SK-N-MC (cell line): ENCODE measurements at regions not wholly inside any gene's neighbourhood (a gene's known extent, or its start where the extent isn't known, plus 50 kb on each side); places are given as distances from the start of the nearest gene placed in this dataset.

Experiments
- DNase-seq: peaks from one replicate; pipeline ENCODE4 v3.0.0-alpha.2; 2011; ENCODE audit warnings: low read depth, low spot score
- H3K27ac ChIP-seq: fragments of 200-600 bp; sonication (generic); 2 replicates; pipeline ENCODE4 v1.5.1; 2016; ENCODE audit warnings: mixed run types
- H3K36me3 ChIP-seq: fragments of 200-600 bp; sonication (generic); 2 replicates; pipeline ENCODE4 v1.6.1; 2017; ENCODE audit warnings: antibody characterized with exemption, low read length, mixed read lengths; ENCODE audit not compliant: insufficient read depth
- H3K4me3 ChIP-seq: fragments of 200-600 bp; sonication (generic); 2 replicates; pipeline ENCODE4 v1.5.1; 2016
- H3K9ac ChIP-seq: fragments of 200-600 bp; sonication (generic); 2 replicates; pipeline ENCODE4 v1.8.0; 2017; ENCODE audit warnings: mixed run types, mixed read lengths; ENCODE audit not compliant: insufficient read length
- H3K9me3 ChIP-seq: fragments of 200-600 bp; sonication (generic); 2 replicates; pipeline ENCODE4 v1.6.1; 2017; ENCODE audit warnings: low read depth, mild to moderate bottlenecking, antibody characterized with exemption, low read length, moderate library complexity, mixed read lengths
- EZH2 ChIP-seq: fragments of 200-600 bp; sonication (generic); IDR thresholded peaks from one replicate; pipeline ENCODE4 v1.6.1; 2017; ENCODE audit warnings: antibody characterized with exemption
- FOXP2 ChIP-seq: optimal IDR thresholded peaks from 2 replicates; pipeline ENCODE3; 2011; ENCODE audit warnings: mild to moderate bottlenecking, moderate library complexity; ENCODE audit not compliant: insufficient read depth; ENCODE audit errors: extremely low read length, control extremely low read depth
- POLR2AphosphoS5 ChIP-seq: IDR thresholded peaks from 2 replicates; pipeline ENCODE4 v1.6.1; 2012; ENCODE audit warnings: mild to moderate bottlenecking, low read depth, low read length, borderline replicate concordance

DNA sequence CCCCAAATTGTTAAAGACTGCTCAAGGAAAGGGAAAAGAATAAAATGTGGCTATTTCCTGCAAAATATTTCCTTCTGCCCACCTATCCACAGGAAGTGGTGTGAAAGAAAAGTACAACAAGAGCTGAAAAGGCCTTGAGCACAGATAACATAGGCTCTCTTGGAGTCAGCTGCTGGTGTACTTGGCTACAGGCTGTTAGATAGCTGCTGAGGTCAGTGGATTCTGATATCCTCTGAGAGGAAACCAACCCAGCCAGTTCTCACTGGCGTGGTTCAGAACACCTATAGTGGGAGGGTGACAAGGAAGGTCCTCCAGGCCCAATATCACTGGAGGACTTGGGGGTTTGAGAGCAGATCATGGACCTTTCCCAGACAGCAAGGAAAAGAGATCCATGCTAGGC is 124.4 kb upstream of the GAP43 start:
- no peaks in the 10 kb centered on the region for H3K9me3 ChIP-seq
- no peak overlapping the region for H3K9ac ChIP-seq
- H3K36me3 ChIP-seq = no peaks in the 10 kb centered on the region
- no peak for DNase-seq
- TF ChIP-seq FOXP2 (no peak), POLR2AphosphoS5 (no peak), EZH2 (no peak)
- H3K27ac ChIP-seq = no peak overlapping the region
- no peak overlapping the region for H3K4me3 ChIP-seq

DNA sequence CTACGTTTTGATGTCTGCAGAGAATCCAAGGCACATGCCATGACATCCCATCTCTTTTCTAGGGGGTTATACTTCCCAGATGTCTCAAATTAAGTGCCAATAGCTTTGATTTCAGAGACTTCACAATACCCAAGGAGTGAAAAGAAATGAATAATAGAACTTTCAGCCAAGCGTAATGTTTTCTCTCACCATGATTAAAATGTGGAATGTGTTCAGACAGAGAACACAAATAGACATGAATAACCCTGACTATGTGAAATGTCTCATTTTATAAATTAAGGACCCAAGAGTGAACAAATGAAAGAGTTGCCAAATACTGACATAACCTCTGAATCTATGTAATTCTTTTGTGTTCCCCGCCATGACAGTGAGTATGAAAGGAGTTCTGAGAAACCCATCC is 123.6 kb upstream of the GAP43 start:
- no peak for TF ChIP-seq FOXP2
- no peak for TF ChIP-seq POLR2AphosphoS5
- no peak for TF ChIP-seq EZH2
- no peaks in the 10 kb centered on the region for H3K9me3 ChIP-seq

DNA sequence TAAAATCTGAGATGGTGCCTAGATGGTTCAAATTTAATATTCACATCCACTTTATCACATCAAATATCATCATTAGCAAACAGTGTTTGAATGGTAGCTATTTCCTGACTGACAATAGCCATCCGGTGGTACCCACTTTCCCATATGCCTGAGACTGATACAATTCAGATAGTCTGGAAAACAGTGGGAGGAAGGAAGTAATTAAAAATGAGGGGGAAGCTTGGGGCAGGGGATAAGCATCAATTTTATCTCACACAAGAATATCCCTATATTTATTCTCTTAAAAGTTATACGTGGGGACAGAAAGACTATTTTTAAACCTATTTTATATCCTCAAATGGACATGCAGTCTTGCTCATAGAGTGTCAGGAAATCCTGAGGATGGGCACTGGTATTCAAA is 122.5 kb upstream of the GAP43 start:
- H3K9ac ChIP-seq = no peak overlapping the region
- no peak overlapping the region for H3K4me3 ChIP-seq
- no peaks in the 10 kb centered on the region for H3K36me3 ChIP-seq
- TF ChIP-seq FOXP2 (no peak), EZH2 (no peak), POLR2AphosphoS5 (no peak)
- no peak overlapping the region for H3K27ac ChIP-seq
- no peak for DNase-seq
- no peaks in the 10 kb centered on the region for H3K9me3 ChIP-seq

More for the DNA sequence above, 123.6 kb upstream of the GAP43 start:
- Histone ChIP-seq H3K9ac (no peak overlapping the region), H3K4me3 (no peak overlapping the region), H3K36me3 (no peaks in the 10 kb centered on the region), H3K27ac (no peak overlapping the region)
- DNase-seq = no peak

DNA sequence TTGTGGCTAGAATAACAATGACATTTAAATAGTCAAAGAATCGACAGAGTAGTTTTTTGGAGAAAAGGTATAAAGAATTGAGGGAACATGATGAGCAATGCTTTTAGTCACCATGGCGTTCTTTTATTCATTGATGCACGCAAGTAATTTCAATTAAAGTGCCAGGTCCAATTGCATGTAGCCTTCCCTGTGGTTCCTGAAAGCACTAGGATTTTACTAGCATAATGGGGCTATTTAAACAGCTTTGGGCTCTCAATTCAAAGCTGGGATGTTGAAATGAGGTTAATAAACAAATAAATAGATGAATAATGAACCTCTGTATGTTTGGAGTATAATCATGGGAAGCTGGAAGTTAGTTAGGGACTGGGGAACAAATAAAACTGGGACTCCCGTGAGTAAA is 121.2 kb upstream of the GAP43 start:
- Histone ChIP-seq H3K9me3 (no peaks in the 10 kb centered on the region), H3K9ac (no peak overlapping the region), H3K27ac (no peak overlapping the region), H3K36me3 (no peaks in the 10 kb centered on the region), H3K4me3 (no peak overlapping the region)
- TF ChIP-seq FOXP2 = no peak
- TF ChIP-seq EZH2 = no peak
- no peak for TF ChIP-seq POLR2AphosphoS5
- no peak for DNase-seq

DNA sequence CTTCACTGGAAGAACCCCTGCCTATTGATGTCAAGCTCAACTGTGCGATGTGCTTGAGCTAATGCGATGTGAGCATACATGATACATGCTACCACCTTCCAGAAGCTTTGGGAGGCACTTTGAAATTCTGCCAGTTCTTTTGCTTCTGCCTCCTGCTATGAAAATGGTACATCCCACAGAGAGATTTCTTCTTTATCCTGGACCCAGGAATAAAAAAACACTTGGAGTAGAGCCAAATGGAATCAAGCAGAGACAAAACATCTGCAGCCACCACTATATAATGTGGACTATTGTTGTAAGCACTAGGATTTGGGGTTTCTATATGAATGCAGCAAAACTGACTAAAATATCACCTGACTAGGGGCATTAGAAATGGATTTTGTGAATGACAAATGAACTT is 119.9 kb upstream of the GAP43 start:
- DNase-seq = no peak
- Histone ChIP-seq H3K4me3 (no peak overlapping the region), H3K27ac (no peak overlapping the region), H3K36me3 (no peaks in the 10 kb centered on the region), H3K9ac (no peak overlapping the region), H3K9me3 (no peaks in the 10 kb centered on the region)
- no peak for TF ChIP-seq POLR2AphosphoS5
- TF ChIP-seq FOXP2 = no peak
- TF ChIP-seq EZH2 = no peak

DNA sequence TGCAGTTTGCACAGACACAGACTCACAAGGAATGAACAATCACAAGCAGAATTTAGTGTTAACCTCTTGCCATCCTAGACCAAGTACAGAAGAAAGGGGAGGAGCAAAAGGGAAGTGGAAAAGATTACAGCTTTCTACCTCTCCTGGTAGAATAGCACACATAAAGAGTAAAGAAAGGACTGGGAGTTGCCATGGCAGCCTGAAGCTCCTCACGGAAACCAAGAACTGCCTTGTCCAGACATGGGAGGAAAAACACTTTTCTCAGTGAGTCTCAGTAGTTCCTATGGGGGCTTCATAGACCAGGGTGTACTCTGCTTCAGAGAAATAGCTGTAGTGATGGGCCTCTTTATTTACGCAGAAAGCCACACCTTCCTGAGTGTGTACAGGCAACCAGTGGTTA is 114.7 kb upstream of the GAP43 start:
- Histone ChIP-seq H3K9ac (no peak overlapping the region), H3K36me3 (no peaks in the 10 kb centered on the region), H3K9me3 (no peaks in the 10 kb centered on the region), H3K27ac (no peak overlapping the region), H3K4me3 (no peak overlapping the region)
- TF ChIP-seq POLR2AphosphoS5 (no peak), FOXP2 (no peak), EZH2 (no peak)
- DNase-seq = no peak

DNA sequence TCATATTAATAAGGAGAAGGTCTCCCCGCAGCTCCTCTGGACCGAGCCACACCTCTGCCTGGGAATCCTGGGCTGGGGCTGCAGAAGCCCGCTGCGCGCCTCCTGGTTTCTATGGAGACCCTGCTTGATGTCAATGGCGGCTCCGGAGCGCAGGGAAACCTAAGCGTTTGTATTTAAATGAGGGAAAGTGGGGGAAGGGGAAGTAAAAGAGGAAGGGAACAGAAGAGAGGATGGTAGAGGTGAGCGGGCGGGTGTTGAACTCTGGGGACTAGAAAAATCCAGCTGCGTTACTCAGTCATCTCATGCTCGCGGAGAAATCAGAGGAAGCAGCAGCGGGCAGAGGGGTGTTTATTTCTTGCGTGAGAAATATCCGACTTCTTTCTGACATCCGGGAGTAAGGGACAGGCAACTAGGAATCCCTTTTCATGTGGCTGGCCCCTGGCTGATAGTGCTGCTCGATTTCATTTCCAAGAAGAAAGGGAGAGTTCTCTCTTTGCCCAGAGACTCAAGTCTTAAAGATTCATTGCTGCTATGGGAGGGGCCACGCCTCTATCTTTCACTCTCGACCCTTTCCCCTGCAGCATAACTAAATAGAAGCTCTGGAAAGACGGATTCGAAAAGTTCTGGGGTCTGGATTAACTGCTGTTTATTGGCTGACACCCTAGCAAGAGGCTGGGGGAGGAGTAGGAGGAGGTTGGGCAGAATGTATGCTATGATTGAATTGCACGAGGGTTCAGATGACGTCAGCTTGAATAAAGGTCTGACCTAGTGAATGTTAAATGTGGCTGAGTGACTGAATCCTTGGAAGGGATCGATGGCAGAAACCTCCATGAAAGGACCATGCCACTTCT is 110.5 kb upstream of the GAP43 start:
- H3K36me3 ChIP-seq = no peaks in the 10 kb centered on the region
- H3K9me3 ChIP-seq = no peaks in the 10 kb centered on the region
- H3K9ac ChIP-seq = no peak overlapping the region
- TF ChIP-seq POLR2AphosphoS5 (no peak), EZH2 (no peak), FOXP2 (no peak)
- H3K4me3 ChIP-seq = peak overlapping the region; percentile 74
- no peak overlapping the region for H3K27ac ChIP-seq
- DNase-seq = no peak

DNA sequence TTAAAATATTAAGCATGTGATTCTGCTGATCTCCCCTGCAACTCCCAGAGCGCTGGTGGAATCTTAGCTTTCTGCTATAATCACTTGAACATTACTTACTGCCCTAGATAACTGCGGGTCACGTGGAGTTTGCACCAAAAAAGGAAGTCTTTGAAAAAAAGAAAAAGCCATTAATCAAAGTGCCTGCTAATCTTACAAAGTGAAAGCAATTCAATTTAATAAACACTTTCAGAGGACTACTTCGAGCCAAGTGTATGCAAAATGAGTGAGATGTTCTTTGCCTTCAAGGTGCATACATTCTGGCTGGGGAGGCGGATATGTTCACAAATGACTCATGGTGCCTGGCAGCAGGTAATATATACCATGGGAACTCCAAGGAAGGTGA is 109.9 kb upstream of the GAP43 start:
- no peak overlapping the region for H3K9ac ChIP-seq
- peak overlapping the region; percentile 74 for H3K4me3 ChIP-seq
- TF ChIP-seq FOXP2 (no peak), EZH2 (no peak), POLR2AphosphoS5 (no peak)
- no peak for DNase-seq
- H3K36me3 ChIP-seq = no peaks in the 10 kb centered on the region
- no peaks in the 10 kb centered on the region for H3K9me3 ChIP-seq
- no peak overlapping the region for H3K27ac ChIP-seq

DNA sequence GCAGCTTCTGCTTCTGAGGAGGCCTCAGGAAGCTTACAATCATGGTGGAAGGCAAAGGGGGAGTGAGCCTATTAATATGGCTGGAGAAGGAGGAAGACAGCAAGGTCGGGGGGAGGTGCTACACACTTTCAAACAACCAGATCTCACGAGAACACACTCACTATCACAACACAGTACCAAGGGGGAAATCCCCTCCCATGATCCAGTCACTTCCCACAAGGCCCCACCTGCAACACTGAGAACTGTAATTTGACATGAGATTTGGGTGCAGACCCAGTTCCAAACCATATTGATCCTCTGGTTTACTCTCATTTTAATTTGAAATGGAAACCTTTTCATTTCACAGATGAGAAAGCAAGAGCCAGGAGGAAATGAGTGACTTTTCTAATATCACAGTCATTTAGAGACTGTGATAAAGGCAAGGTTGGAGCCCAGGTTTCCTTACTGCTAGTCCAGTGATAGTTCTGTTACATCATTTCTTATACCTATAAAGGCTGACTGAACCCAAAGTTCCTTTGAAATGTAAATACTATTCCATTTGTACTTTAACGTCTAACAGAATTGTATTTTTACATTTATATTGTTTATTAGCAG is 105.8 kb upstream of the GAP43 start:
- Histone ChIP-seq H3K4me3 (no peak overlapping the region), H3K9ac (no peak overlapping the region), H3K36me3 (no peaks in the 10 kb centered on the region), H3K27ac (no peak overlapping the region), H3K9me3 (no peaks in the 10 kb centered on the region)
- no peak for DNase-seq
- TF ChIP-seq EZH2 (no peak), POLR2AphosphoS5 (no peak), FOXP2 (no peak)
